Sigmoid colon (tissue), 4 donors: ENCODE measurements at regions not wholly inside any gene's neighbourhood (a gene's known extent, or its start where the extent isn't known, plus 50 kb on each side); places are given as distances from the start of the nearest gene placed in this dataset.

Experiments used
- POLR2A ChIP-seq, 2 donors: fragments of 450-650 bp; IDR thresholded peaks; one replicate each; pipeline ENCODE4 v1.6.1; 2016; ENCODE audit warnings: antibody characterized with exemption in 2 of 2, mild to moderate bottlenecking in 2 of 2, moderate library complexity in 2 of 2
- POLR2AphosphoS5 ChIP-seq, 4 donors: sonication (generic); formaldehyde crosslinking; IDR thresholded peaks; one replicate each; pipeline ENCODE4 v1.6.1; 2017; ENCODE audit warnings: antibody characterized with exemption in 4 of 4
- TF ChIP-seq, protein P1 (sequence below), 4 experiments: fragments of 450-650 bp in 3 of 4; fragments of 200-600 bp in 1 of 4; IDR thresholded peaks; one replicate each; pipeline ENCODE4 v1.5.1; 2016 to 2019; ENCODE audit warnings: antibody characterized with exemption in 4 of 4, mild to moderate bottlenecking in 3 of 4, moderate library complexity in 2 of 4

DNA sequence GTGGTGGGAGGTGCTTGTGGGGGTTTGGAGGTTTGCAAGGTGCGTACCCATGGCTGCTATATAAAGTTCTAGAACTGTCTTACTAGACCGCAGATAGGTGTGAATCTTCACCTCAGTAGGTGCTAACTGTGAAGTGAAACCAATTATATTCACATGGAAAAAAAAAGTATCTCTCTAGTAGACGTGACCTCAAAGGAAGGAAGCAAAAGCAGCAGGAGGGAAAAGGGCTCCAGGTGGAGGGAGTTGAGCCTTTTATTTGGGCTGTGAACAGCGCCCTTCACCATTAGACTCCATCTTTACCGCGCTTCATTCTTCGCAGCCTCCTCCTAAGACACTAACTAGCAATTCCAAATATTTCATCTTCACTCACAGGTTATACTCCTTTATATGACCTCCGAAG, 129.8 kb downstream of the TBX19 start:
- TF ChIP-seq POLR2A (IDR thresholded peaks at IDR 0.05) (no peak), POLR2AphosphoS5 (IDR thresholded peaks at IDR 0.05) (no peak)
- TF ChIP-seq, protein P1, sequence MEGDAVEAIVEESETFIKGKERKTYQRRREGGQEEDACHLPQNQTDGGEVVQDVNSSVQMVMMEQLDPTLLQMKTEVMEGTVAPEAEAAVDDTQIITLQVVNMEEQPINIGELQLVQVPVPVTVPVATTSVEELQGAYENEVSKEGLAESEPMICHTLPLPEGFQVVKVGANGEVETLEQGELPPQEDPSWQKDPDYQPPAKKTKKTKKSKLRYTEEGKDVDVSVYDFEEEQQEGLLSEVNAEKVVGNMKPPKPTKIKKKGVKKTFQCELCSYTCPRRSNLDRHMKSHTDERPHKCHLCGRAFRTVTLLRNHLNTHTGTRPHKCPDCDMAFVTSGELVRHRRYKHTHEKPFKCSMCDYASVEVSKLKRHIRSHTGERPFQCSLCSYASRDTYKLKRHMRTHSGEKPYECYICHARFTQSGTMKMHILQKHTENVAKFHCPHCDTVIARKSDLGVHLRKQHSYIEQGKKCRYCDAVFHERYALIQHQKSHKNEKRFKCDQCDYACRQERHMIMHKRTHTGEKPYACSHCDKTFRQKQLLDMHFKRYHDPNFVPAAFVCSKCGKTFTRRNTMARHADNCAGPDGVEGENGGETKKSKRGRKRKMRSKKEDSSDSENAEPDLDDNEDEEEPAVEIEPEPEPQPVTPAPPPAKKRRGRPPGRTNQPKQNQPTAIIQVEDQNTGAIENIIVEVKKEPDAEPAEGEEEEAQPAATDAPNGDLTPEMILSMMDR (IDR thresholded peaks at IDR 0.05) = no peak
